ENCODE measurements at regions not wholly inside any gene's neighbourhood (a gene's known extent, or its start where the extent isn't known, plus 50 kb on each side); places are given as distances from the start of the nearest gene placed in this dataset.

GRCh38 chr18:47417807-47418206, 166.3 kb upstream of the SKOR2 start:
- no peak overlapping the region for H3K4me2 ChIP-seq (ENCODE audit: insufficient read depth, low read length)
- H3K79me2 ChIP-seq (ENCODE audit: control insufficient read depth, insufficient read depth, low read length) = no peaks in the 10 kb centered on the region
- no peaks in the 10 kb centered on the region for H3K4me1 ChIP-seq (ENCODE audit: control insufficient read depth, extremely low read depth, insufficient read depth, low read length)
- H3K9ac ChIP-seq (replicated peaks; ENCODE audit: extremely low read depth, insufficient read depth, low read length) = no peak overlapping the region
- dilution Hi-C loops (cut with MboI; ENCODE audit: extremely low pct_ligation_motif_present, low sequenced_read_pairs) = no loop called here
- DNase-seq (ENCODE audit: low read depth, low spot score) = no peak
- no peak overlapping the region for H3K27ac ChIP-seq (ENCODE audit: insufficient read depth, low read depth, low read length)
- ChIA-PET POLR2A (no interaction called here), CTCF (no interaction called here)
- H4K20me1 ChIP-seq (replicated peaks; ENCODE audit: control insufficient read depth, extremely low read depth, insufficient read depth, low read length) = no peaks in the 10 kb centered on the region
- H3K9me3 ChIP-seq (replicated peaks; ENCODE audit: control insufficient read depth, insufficient read depth, low read length) = no peaks in the 10 kb centered on the region
- H3K27me3 ChIP-seq (ENCODE audit: control insufficient read depth in 2 of 2, insufficient read depth in 2 of 2, low read length in 2 of 2) = no peaks in the 10 kb centered on the region
- FAIRE-seq = no peak
- no peak overlapping the region for H2AFZ ChIP-seq (ENCODE audit: low read depth, low read length)
- no peaks in the 10 kb centered on the region for H3K9me1 ChIP-seq (replicated peaks; ENCODE audit: control insufficient read depth, extremely low read depth, insufficient read depth, low read length)
- H3K4me3 ChIP-seq (replicated peaks in 1 of 3; ENCODE audit: insufficient read depth in 1 of 3, low read depth in 1 of 3, low read length in 3 of 3) = no peak overlapping the region
- TF ChIP-seq FOS (IDR thresholded peaks at IDR 0.05; ENCODE audit: borderline replicate concordance, insufficient read depth, low read length) (no peak), CTCF (IDR thresholded peaks at IDR 0.05; ENCODE audit: extremely low read depth in 1 of 2, insufficient read depth in 1 of 2, low read depth in 1 of 2, low read length in 2 of 2) (no peak), POLR2AphosphoS5 (IDR thresholded peaks at IDR 0.05; ENCODE audit: insufficient read depth, low read depth, low read length) (no peak), GATA2 (IDR thresholded peaks at IDR 0.05; ENCODE audit: insufficient read depth, insufficient read length, low read depth, low read length) (no peak), EZH2 (IDR thresholded peaks at IDR 0.05; ENCODE audit: borderline replicate concordance, low read depth, low read length, severe bottlenecking) (no peak), MYC (IDR thresholded peaks at IDR 0.05; ENCODE audit: low read depth, low read length) (no peak), JUN (IDR thresholded peaks at IDR 0.05; ENCODE audit: borderline replicate concordance, insufficient read depth, insufficient read length, low read depth) (no peak), POLR2A (IDR thresholded peaks at IDR 0.05; ENCODE audit: low read depth, low read length) (no peak), MAX (IDR thresholded peaks at IDR 0.05; ENCODE audit: insufficient read depth, insufficient read length) (no peak)
- H3K36me3 ChIP-seq (ENCODE audit: control insufficient read depth in 2 of 2, extremely low read depth in 1 of 2, insufficient read depth in 2 of 2, low read length in 2 of 2) = no peaks in the 10 kb centered on the region
- intact Hi-C loops (cut with micrococcal nuclease) = no loop called here
- no TSS peak for BruUV-seq (replicated peaks)
